Lower leg skin (tissue), 4 donors: ENCODE measurements at regions not wholly inside any gene's neighbourhood (a gene's known extent, or its start where the extent isn't known, plus 50 kb on each side); places are given as distances from the start of the nearest gene placed in this dataset.

ENCODE experiments used
- DNase-seq, 2 donors: peaks; one replicate each; pipeline ENCODE4 v3.0.0-alpha.2; 2019; ENCODE audit warnings: low spot score in 2 of 2
- H3K4me3 ChIP-seq: fragments of 200-600 bp; sonication (generic); 2 replicates; pipeline ENCODE4 v1.5.1; 2017; ENCODE audit warnings: mild to moderate bottlenecking, low read depth; ENCODE audit not compliant: poor library complexity, severe bottlenecking
- POLR2A ChIP-seq, 2 donors: fragments of 450-650 bp; IDR thresholded peaks; one replicate each; pipeline ENCODE4 v1.6.1; 2016 to 2017; ENCODE audit warnings: antibody characterized with exemption in 2 of 2, mild to moderate bottlenecking in 1 of 2, moderate library complexity in 1 of 2
- WGBS, 2 donors: methylation state at CpG; one replicate each; pipeline ENCODE4 v1.1.5; 2018; 5-methylcytosine and 5-hydroxymethylcytosine counted together
- intact Hi-C: fragments of 100-400 bp; cut with DNase I; formaldehyde crosslinking; loops from one replicate; pipeline ENCODE4 v1.15.0; 2023; ENCODE audit warnings: low total_unique reads
- TF ChIP-seq, protein P1 (sequence below), 3 donors: fragments of 450-650 bp; IDR thresholded peaks; one replicate each; pipeline ENCODE4 v1.5.1; 2016; ENCODE audit warnings: antibody characterized with exemption in 3 of 3, mild to moderate bottlenecking in 3 of 3, moderate library complexity in 2 of 3

DNA sequence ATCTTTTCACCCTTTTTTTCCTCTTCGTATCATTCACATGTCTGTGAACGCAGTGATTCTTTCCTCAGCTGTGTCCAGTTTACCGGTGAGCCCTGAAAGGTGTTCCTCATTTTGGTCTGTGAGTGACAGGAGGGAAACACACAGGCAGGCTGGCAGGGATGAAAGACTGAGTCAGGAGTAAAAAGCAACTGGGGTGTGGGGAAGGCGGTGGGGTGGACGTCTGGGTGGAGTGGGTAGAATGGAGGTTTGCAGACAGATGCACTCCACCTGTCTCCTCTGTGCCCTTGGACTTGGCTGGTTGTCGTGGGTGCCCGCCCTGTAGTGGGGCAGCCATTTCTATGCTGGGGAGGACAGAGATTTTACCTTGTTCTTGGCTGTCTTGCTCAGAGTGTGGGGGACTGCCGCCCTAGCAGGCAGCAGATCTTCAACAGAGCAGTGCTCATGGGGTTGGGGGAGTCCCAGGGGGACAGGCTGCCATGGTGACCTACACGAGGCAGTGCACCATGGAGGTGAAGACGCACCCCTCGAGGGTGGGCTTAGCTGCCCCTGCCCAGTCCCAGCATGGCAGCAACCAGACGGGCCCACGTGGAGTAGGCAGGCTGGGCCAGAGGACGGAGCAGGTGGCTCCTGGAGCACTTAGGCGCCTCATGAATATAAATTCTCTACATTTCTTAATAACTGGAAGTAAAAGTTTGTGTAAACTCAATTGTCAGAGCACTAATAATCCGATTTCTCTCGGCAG lies 603.7 kb downstream of the TBC1D22A start:
- 81 to 82% methylated on average over 17 of the region's 17 CpGs for WGBS, 2 donors
- no peak overlapping the region for H3K4me3 ChIP-seq

GRCh38 chr22:47361247-47361646 lies 598.8 kb downstream of the TBC1D22A start:
- WGBS, 2 donors: 95 to 98% methylated on average over 3 of the region's 3 CpGs
- H3K4me3 ChIP-seq: no peak overlapping the region
- intact Hi-C loops: no loop called here
- no peak for TF ChIP-seq POLR2A (IDR thresholded peaks at IDR 0.05)
- TF ChIP-seq, protein P1, sequence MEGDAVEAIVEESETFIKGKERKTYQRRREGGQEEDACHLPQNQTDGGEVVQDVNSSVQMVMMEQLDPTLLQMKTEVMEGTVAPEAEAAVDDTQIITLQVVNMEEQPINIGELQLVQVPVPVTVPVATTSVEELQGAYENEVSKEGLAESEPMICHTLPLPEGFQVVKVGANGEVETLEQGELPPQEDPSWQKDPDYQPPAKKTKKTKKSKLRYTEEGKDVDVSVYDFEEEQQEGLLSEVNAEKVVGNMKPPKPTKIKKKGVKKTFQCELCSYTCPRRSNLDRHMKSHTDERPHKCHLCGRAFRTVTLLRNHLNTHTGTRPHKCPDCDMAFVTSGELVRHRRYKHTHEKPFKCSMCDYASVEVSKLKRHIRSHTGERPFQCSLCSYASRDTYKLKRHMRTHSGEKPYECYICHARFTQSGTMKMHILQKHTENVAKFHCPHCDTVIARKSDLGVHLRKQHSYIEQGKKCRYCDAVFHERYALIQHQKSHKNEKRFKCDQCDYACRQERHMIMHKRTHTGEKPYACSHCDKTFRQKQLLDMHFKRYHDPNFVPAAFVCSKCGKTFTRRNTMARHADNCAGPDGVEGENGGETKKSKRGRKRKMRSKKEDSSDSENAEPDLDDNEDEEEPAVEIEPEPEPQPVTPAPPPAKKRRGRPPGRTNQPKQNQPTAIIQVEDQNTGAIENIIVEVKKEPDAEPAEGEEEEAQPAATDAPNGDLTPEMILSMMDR (IDR thresholded peaks at IDR 0.05): no peak
- no peak for DNase-seq

More for the DNA sequence above, 603.7 kb downstream of the TBC1D22A start:
- DNase-seq: peak in 1 of 2 donors; percentile 76
- intact Hi-C loops: no loop called here
- TF ChIP-seq POLR2A (IDR thresholded peaks at IDR 0.05): no peak
- TF ChIP-seq, protein P1 (IDR thresholded peaks at IDR 0.05): no peak

DNA sequence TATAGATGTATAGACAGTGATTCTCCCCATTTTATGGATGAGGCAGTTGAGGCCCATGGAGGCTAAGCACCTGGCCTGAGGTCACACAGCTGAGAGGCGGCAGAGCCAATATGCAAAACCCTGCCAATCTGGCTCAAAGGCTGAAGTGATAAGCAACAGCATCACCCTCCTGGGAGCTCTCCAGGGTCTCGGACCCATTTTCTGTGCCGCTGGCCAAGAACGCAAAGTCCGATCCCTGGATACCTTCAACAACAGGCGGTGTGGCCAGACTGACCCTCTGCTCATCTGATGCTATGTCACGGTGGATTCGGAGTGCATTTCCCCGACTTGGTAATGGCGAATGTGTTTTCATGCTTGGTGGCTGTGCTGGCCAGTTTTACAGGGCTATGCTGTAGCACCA lies 595.0 kb downstream of the TBC1D22A start:
- TF ChIP-seq POLR2A (IDR thresholded peaks at IDR 0.05): no peak
- TF ChIP-seq, protein P1 (IDR thresholded peaks at IDR 0.05): no peak
- peak; percentile 6 to 56 for DNase-seq
- intact Hi-C loops: no loop called here
- WGBS, 2 donors: 93 to 97% methylated on average over 10 of the region's 10 CpGs
- no peak overlapping the region for H3K4me3 ChIP-seq

DNA sequence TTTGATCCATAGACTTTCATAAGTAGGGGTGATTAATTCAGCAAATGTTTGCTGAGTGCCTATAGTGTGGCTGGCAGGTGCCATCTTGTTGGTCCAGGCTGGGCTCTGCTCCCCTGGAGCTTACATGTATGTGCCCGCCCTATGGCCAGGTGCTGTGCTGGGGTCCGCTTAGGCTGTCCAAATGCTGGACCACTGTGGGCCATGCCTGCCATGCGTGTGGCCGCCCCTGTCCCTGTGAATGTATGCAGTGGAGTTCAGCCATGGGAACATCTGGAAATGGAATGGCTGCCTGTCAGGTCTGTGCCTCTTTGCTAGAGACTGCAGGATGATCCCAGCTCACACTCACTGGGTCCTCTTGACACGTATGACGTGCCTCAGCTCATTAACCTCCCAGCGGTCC lies 594.6 kb downstream of the TBC1D22A start:
- TF ChIP-seq POLR2A (IDR thresholded peaks at IDR 0.05): no peak
- TF ChIP-seq, protein P1 (IDR thresholded peaks at IDR 0.05): no peak
- DNase-seq: peak in 1 of 2 donors; percentile 40
- intact Hi-C loops: no loop called here

GRCh38 chr22:47356511-47357011 lies 594.1 kb downstream of the TBC1D22A start:
- 84 to 86% methylated on average over 5 of the region's 5 CpGs for WGBS, 2 donors
- no peak overlapping the region for H3K4me3 ChIP-seq
- TF ChIP-seq, protein P1 (IDR thresholded peaks at IDR 0.05): no peak
- TF ChIP-seq POLR2A (IDR thresholded peaks at IDR 0.05): no peak
- DNase-seq: peak; percentile 6 to 37
- intact Hi-C loops: no loop called here

More for the DNA sequence above, 594.6 kb downstream of the TBC1D22A start:
- H3K4me3 ChIP-seq: no peak overlapping the region
- 85 to 89% methylated on average over 5 to 6 of the region's 7 CpGs for WGBS, 2 donors
